HCT116 (cell line): ENCODE measurements at regions not wholly inside any gene's neighbourhood (a gene's known extent, or its start where the extent isn't known, plus 50 kb on each side); places are given as distances from the start of the nearest gene placed in this dataset.

ENCODE experiments used
- ATAC-seq: fragments of 200-7000 bp; cut with Tn5 transposase; 2 replicates; pipeline ENCODE4 v1.9.1; 2020; ENCODE audit warnings: mild to moderate bottlenecking, moderate library complexity
- BruUV-seq: library from RNA; stranded (reverse); fragments of 400-500 nt; replicated peaks from 2 replicates; lab custom pipeline; 2021; lab: Mats Ljungman, UMichigan
- CTCF ChIA-PET: fragments of 300-600 bp; sonication (Branson Sonifier 250); formaldehyde crosslinking; loops from one replicate; lab custom pipeline; 2021; ENCODE audit warnings: antibody characterized with exemption; lab: Charles Lee
- POLR2A ChIA-PET: fragments of 300-600, 350-600 bp; sonication (Branson Sonifier 250); formaldehyde crosslinking; loops from one replicate; lab custom pipeline; 2021; ENCODE audit warnings: antibody characterized with exemption; lab: Charles Lee
- RAD21 ChIA-PET, 2 experiments: fragments of 300-600 bp; sonication (Branson Sonifier 250); formaldehyde crosslinking; loops; one replicate each; lab custom pipeline; 2023; ENCODE audit warnings: low total read pairs in 2 of 2; ENCODE audit not compliant: uncharacterized antibody in 2 of 2, unreplicated experiment in 2 of 2, low non-redundant PET in 1 of 2; lab: Charles Lee
- DNase-seq: peaks from one replicate; pipeline ENCODE4 v3.0.0-alpha.2; 2010; ENCODE audit warnings: low read depth, low spot score
- H2AFZ ChIP-seq: fragments of 200-600 bp; shearing (Covaris generic), sonication (generic); 2 replicates; pipeline ENCODE4 v1.6.1; 2017; ENCODE audit warnings: low read depth, mixed run types, mixed read lengths, antibody characterized with exemption, low read length; ENCODE audit not compliant: poor library complexity, severe bottlenecking
- H3K27ac ChIP-seq: 2 replicates; pipeline ENCODE4 v1.5.1; 2012; ENCODE audit warnings: low read depth, low read length
- H3K27me3 ChIP-seq: fragments of 200-600 bp; sonication (generic); 2 replicates; pipeline ENCODE4 v1.6.1; 2016; ENCODE audit warnings: mixed run types, low read length, mixed read lengths; ENCODE audit not compliant: insufficient read depth
- H3K36me3 ChIP-seq, 2 experiments: fragments of 200-500 bp in 1 of 2; fragments of 200-600 bp in 1 of 2; sonication (Bioruptor generic) in 1 of 2; sonication (generic) in 1 of 2; 2 replicates each; pipeline versions ENCODE4 v1.5.1 to v1.6.1; 2014 to 2016; ENCODE audit warnings: low read length in 2 of 2, inconsistent platforms in 1 of 2, mixed read lengths in 1 of 2, mixed run types in 1 of 2; ENCODE audit not compliant: insufficient read depth in 2 of 2, control insufficient read depth in 1 of 2
- H3K4me1 ChIP-seq, 2 experiments: fragments of 200-600 bp in 1 of 2; sonication (generic) in 1 of 2; 2 replicates each; pipeline versions ENCODE4 v1.5.1 to v1.6.1; 2012 to 2017; ENCODE audit warnings: low read length in 2 of 2, inconsistent platforms in 1 of 2, mild to moderate bottlenecking in 1 of 2, mixed read lengths in 1 of 2, mixed run types in 1 of 2, moderate library complexity in 1 of 2; ENCODE audit not compliant: insufficient read depth in 2 of 2, control insufficient read depth in 1 of 2
- H3K4me2 ChIP-seq: fragments of 200-600 bp; sonication (generic); 2 replicates; pipeline ENCODE4 v1.6.1; 2017; ENCODE audit warnings: mixed run types, low read length, mixed read lengths
- H3K4me3 ChIP-seq, 2 experiments: fragments of 200-600 bp in 1 of 2; sonication (generic) in 1 of 2; replicated peaks in 1 of 2; 2 replicates each; pipeline ENCODE4 v1.5.1; 2011 to 2016; ENCODE audit warnings: low read length in 2 of 2, control low read depth in 1 of 2, low read depth in 1 of 2, mild to moderate bottlenecking in 1 of 2, mixed read lengths in 1 of 2, mixed run types in 1 of 2
- H3K79me2 ChIP-seq: fragments of 200-600 bp; sonication (generic); 2 replicates; pipeline ENCODE4 v1.6.1; 2017; ENCODE audit warnings: mild to moderate bottlenecking, mixed run types, low read length, moderate library complexity, mixed read lengths; ENCODE audit not compliant: insufficient read depth
- H3K9ac ChIP-seq: fragments of 200-600 bp; sonication (generic); 2 replicates; pipeline ENCODE4 v1.6.1; 2016; ENCODE audit warnings: low read length, mixed read lengths
- H3K9me2 ChIP-seq: fragments of 200-600 bp; sonication (generic), shearing (Covaris generic); 2 replicates; pipeline ENCODE4 v1.6.1; 2017; ENCODE audit warnings: mixed run types, mild to moderate bottlenecking, moderate library complexity; ENCODE audit not compliant: insufficient read depth
- H3K9me3 ChIP-seq, 2 experiments: fragments of 200-500 bp in 1 of 2; fragments of 200-600 bp in 1 of 2; sonication (Bioruptor generic) in 1 of 2; sonication (generic) in 1 of 2; 2 replicates each; pipeline ENCODE4 v1.6.1; 2014 to 2017; ENCODE audit warnings: low read length in 2 of 2, mixed read lengths in 2 of 2, inconsistent platforms in 1 of 2, low read depth in 1 of 2, mild to moderate bottlenecking in 1 of 2, mixed run types in 1 of 2, moderate library complexity in 1 of 2; ENCODE audit not compliant: control insufficient read depth in 1 of 2, insufficient read depth in 1 of 2
- H4K20me1 ChIP-seq: fragments of 200-600 bp; sonication (generic), shearing (Covaris generic); 2 replicates; pipeline ENCODE4 v1.6.1; 2017; ENCODE audit warnings: mixed run types, mild to moderate bottlenecking, moderate library complexity; ENCODE audit not compliant: insufficient read depth
- CEBPB ChIP-seq: IDR thresholded peaks from 2 replicates; pipeline ENCODE4 v1.6.1; 2012; ENCODE audit warnings: low read depth
- EGR1 ChIP-seq: IDR thresholded peaks from 2 replicates; pipeline ENCODE4 v1.6.1; 2012; ENCODE audit warnings: low read depth
- EZH2 ChIP-seq: fragments of 200-600 bp; sonication (generic); IDR thresholded peaks from 2 replicates; pipeline ENCODE4 v1.6.1; 2017; ENCODE audit warnings: antibody characterized with exemption, mixed run types
- EZH2phosphoT487 ChIP-seq: fragments of 200-600 bp; IDR thresholded peaks from 2 replicates; pipeline ENCODE4 v1.6.1; 2018; ENCODE audit warnings: antibody characterized with exemption, borderline replicate concordance
- FOSL1 ChIP-seq: IDR thresholded peaks from 2 replicates; pipeline ENCODE4 v1.6.1; 2012; ENCODE audit warnings: low read depth
- JUND ChIP-seq: IDR thresholded peaks from 2 replicates; pipeline ENCODE4 v1.6.1; 2012
- POLR2A ChIP-seq: IDR thresholded peaks from 2 replicates; pipeline ENCODE4 v1.7.0; 2011; ENCODE audit warnings: borderline replicate concordance; ENCODE audit not compliant: insufficient read depth, insufficient read length; ENCODE audit errors: extremely low read depth
- POLR2AphosphoS5 ChIP-seq: IDR thresholded peaks from 2 replicates; pipeline ENCODE4 v1.6.1; 2011; ENCODE audit warnings: mild to moderate bottlenecking, low read depth, low read length, moderate library complexity
- RAD21 ChIP-seq: IDR thresholded peaks from 2 replicates; pipeline ENCODE4 v1.6.1; 2012; ENCODE audit warnings: low read depth, mild to moderate bottlenecking
- SIN3A ChIP-seq: IDR thresholded peaks from 2 replicates; pipeline ENCODE4 v1.6.1; 2012; ENCODE audit warnings: low read depth
- SRF ChIP-seq: IDR thresholded peaks from 2 replicates; pipeline ENCODE4 v1.6.1; 2012; ENCODE audit warnings: low read depth
- TCF7L2 ChIP-seq: IDR thresholded peaks from 2 replicates; pipeline ENCODE4 v1.7.0; 2011; ENCODE audit warnings: borderline replicate concordance, inconsistent platforms; ENCODE audit not compliant: insufficient read depth, insufficient read length; ENCODE audit errors: extremely low read depth
- YY1 ChIP-seq: IDR thresholded peaks from 2 replicates; pipeline ENCODE4 v1.6.1; 2011; ENCODE audit warnings: low read length, low read depth, moderate library complexity, mild to moderate bottlenecking; ENCODE audit not compliant: insufficient replicate concordance; ENCODE audit errors: extremely low read depth
- ZNF274 ChIP-seq: fragments of 200-500 bp; sonication (Bioruptor generic); IDR thresholded peaks from 2 replicates; pipeline ENCODE4 v1.6.1; 2014; ENCODE audit warnings: mild to moderate bottlenecking, low read depth, low read length, inconsistent platforms
- intact Hi-C: fragments of 100-400 bp; cut with micrococcal nuclease; formaldehyde crosslinking; loops from 2 replicates; pipeline ENCODE4 v1.10.0; 2022
- TF ChIP-seq, protein P1 (sequence below), 3 experiments: fragments of 200-600 bp in 1 of 3; sonication (generic) in 1 of 3; IDR thresholded peaks in 2 of 3; conservative IDR thresholded peaks in 1 of 3; 2 replicates each; pipeline ENCODE4 v1.5.1; 2012 to 2017; ENCODE audit warnings: low read depth in 2 of 3, low read length in 2 of 3, antibody characterized with exemption in 1 of 3, borderline replicate concordance in 1 of 3, control low read depth in 1 of 3, mild to moderate bottlenecking in 1 of 3, mixed read lengths in 1 of 3, mixed run types in 1 of 3, moderate library complexity in 1 of 3; ENCODE audit not compliant: insufficient read depth in 1 of 3
- TF ChIP-seq, protein P2 (sequence below): IDR thresholded peaks from 2 replicates; pipeline ENCODE4 v1.6.1; 2011; ENCODE audit warnings: mild to moderate bottlenecking, low read length, moderate library complexity; ENCODE audit not compliant: insufficient replicate concordance; ENCODE audit errors: extremely low read depth
- TF ChIP-seq, protein P3 (sequence below): IDR thresholded peaks from 2 replicates; pipeline ENCODE4 v1.6.1; 2012

GRCh38 chr13:39976481-39976880 is 321.0 kb downstream of the COG6 start:
- BruUV-seq: no TSS peak
- DNase-seq: no peak
- CTCF ChIA-PET: no interaction called here

DNA sequence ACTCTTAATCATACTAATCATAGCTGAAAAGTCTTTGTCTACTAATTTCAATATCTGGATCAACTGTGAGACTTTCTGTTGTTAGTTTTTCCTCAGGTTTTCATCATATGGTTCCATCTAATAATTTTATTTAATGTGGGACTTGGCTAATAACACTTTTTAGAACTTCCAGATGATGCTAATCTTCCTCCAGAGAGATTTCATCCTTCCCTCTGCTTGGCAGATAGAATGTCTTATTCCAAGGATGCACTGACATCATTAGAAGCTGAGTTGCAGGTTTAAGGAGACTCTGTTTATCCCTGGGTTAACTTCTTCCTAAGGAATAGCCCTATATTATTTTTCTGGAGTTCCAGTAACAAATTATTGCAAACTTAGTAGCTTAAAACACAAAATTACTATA is 325.6 kb downstream of the COG6 start:
- Histone ChIP-seq H3K4me1 (no peaks in the 10 kb centered on the region), H3K4me3 (no peak overlapping the region), H3K27me3 (no peaks in the 10 kb centered on the region), H2AFZ (no peak overlapping the region), H3K9me2 (no peaks in the 10 kb centered on the region), H3K4me2 (no peak overlapping the region), H3K79me2 (no peaks in the 10 kb centered on the region), H3K9me3 (no peaks in the 10 kb centered on the region), H3K27ac (no peak overlapping the region), H4K20me1 (no peaks in the 10 kb centered on the region), H3K9ac (no peak overlapping the region), H3K36me3 (no peaks in the 10 kb centered on the region)
- TF ChIP-seq, protein P1, sequence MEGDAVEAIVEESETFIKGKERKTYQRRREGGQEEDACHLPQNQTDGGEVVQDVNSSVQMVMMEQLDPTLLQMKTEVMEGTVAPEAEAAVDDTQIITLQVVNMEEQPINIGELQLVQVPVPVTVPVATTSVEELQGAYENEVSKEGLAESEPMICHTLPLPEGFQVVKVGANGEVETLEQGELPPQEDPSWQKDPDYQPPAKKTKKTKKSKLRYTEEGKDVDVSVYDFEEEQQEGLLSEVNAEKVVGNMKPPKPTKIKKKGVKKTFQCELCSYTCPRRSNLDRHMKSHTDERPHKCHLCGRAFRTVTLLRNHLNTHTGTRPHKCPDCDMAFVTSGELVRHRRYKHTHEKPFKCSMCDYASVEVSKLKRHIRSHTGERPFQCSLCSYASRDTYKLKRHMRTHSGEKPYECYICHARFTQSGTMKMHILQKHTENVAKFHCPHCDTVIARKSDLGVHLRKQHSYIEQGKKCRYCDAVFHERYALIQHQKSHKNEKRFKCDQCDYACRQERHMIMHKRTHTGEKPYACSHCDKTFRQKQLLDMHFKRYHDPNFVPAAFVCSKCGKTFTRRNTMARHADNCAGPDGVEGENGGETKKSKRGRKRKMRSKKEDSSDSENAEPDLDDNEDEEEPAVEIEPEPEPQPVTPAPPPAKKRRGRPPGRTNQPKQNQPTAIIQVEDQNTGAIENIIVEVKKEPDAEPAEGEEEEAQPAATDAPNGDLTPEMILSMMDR (IDR thresholded peaks at IDR 0.05 in 2 of 3, conservative IDR thresholded peaks at IDR 0.05 in 1 of 3; ENCODE audit: borderline replicate concordance in 1 of 3, insufficient read depth in 1 of 3, low read depth in 2 of 3, low read length in 2 of 3): no peak
- TF ChIP-seq, protein P2, sequence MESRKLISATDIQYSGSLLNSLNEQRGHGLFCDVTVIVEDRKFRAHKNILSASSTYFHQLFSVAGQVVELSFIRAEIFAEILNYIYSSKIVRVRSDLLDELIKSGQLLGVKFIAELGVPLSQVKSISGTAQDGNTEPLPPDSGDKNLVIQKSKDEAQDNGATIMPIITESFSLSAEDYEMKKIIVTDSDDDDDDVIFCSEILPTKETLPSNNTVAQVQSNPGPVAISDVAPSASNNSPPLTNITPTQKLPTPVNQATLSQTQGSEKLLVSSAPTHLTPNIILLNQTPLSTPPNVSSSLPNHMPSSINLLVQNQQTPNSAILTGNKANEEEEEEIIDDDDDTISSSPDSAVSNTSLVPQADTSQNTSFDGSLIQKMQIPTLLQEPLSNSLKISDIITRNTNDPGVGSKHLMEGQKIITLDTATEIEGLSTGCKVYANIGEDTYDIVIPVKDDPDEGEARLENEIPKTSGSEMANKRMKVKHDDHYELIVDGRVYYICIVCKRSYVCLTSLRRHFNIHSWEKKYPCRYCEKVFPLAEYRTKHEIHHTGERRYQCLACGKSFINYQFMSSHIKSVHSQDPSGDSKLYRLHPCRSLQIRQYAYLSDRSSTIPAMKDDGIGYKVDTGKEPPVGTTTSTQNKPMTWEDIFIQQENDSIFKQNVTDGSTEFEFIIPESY: no peak
- TF ChIP-seq POLR2AphosphoS5 (no peak), JUND (no peak), TCF7L2 (no peak), POLR2A (no peak), SRF (no peak), FOSL1 (no peak), EGR1 (no peak), ZNF274 (no peak)
- DNase-seq (no peak), ATAC-seq (no peak)
- no TSS peak for BruUV-seq
- intact Hi-C loops: no loop called here
- ChIA-PET RAD21 (no interaction called here), CTCF (no interaction called here), POLR2A (no interaction called here)

More at GRCh38 chr13:39976481-39976880, 321.0 kb downstream of the COG6 start:
- Histone ChIP-seq H4K20me1 (no peaks in the 10 kb centered on the region), H3K36me3 (no peaks in the 10 kb centered on the region), H3K4me3 (no peak overlapping the region), H3K4me2 (no peak overlapping the region), H3K27ac (no peak overlapping the region), H3K9me3 (no peaks in the 10 kb centered on the region), H3K4me1 (no peaks in the 10 kb centered on the region), H3K9ac (no peak overlapping the region), H3K9me2 (no peaks in the 10 kb centered on the region), H2AFZ (no peak overlapping the region), H3K79me2 (no peaks in the 10 kb centered on the region), H3K27me3 (peaks cover 5% of the 10 kb centered on the region; the same call in 1 of the 2 replicates)
- POLR2A ChIA-PET: no interaction called here
- no peak for ATAC-seq
- RAD21 ChIA-PET: no interaction called here
- intact Hi-C loops: no loop called here
- no peak for TF ChIP-seq YY1
- TF ChIP-seq SIN3A: no peak
- no peak for TF ChIP-seq EZH2phosphoT487
- TF ChIP-seq, protein P3, sequence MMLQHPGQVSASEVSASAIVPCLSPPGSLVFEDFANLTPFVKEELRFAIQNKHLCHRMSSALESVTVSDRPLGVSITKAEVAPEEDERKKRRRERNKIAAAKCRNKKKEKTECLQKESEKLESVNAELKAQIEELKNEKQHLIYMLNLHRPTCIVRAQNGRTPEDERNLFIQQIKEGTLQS: no peak
- no peak for TF ChIP-seq ZNF274
- no peak for TF ChIP-seq RAD21
- no peak for TF ChIP-seq EZH2
- no peak for TF ChIP-seq CEBPB
